KG1 (cell line): ENCODE measurements at regions not wholly inside any gene's neighbourhood (a gene's known extent, or its start where the extent isn't known, plus 50 kb on each side); places are given as distances from the start of the nearest gene placed in this dataset.
"Not testable (repeated sequence)": the region's sequence is repeated elsewhere in the genome, so short reads cannot be mapped to it uniquely, and the experiment has no call there.

ENCODE experiments used
- DNase-seq: peaks from one replicate; lab custom pipeline; 2025; lab: John Stamatoyannopoulos, UW

DNA sequence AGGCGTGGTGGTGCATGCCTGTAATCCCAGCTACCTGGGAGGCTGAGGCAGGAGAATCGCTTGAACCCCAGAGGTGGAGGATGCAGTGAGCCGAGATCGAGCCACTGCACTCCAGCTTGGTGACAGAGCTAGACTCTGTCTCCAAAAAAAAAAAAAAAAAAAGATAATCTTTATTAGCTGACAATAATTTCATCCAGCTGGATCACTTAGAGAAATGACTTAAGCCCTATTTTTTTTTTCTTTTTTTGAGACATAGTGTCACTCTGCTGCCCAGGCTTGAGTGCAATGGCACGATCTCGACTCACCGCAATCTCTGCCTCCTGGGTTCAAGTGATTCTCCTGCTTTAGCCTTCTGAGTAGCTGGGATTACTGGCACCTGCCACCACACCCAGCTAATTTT lies 51.6 kb upstream of the MAP4K4 start:
- not testable (repeated sequence) for DNase-seq

DNA sequence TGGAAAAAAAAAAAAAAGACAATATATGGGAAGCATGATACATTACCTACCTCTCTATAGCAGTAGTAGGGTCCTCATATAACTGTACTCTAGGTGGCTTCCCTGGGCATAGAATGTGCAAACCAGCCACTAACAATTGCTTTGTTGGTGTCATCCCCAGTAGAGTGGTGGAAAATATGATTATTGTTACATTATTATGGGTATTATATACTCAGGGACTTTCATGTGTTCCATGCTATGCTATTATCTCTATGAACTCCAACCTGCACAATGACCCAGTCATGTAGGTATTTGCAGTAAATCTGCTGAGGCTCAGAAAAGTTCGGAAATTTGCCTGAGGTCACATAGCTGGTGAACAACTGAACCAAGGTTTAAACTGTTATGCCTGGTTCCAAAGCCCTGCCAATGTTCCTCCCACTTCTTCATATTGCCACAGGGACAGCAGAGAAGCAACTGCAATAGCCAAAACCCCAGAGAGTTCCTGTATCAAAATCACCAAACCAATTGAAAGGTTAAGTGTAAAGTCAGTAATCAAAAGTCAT lies 52.6 kb upstream of the MAP4K4 start:
- no peak for DNase-seq

DNA sequence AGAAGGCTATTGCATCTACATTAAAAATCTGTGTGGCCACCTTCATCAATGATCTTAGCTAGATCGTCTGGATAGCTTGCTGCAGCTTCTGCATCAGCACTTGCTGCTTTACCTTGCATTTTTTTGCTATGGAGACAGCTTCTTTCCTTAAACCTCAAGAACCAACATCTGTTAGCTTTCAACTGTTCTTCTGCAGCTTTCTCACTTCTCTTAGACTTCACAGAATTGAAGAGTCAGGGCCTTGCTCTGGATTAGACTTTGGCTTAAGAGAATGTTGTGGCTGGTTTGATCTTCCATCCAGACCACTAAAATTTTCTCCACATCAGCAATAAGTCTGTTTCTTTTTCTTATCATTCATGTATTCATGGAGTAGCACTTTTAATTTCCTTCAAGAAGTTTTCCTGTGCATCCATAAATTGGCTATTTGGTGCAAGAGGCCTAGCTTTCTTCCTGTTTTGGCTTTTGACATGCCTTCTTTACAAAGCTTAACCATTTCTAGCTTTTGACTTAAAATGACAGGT lies 54.4 kb upstream of the MAP4K4 start:
- DNase-seq, result no peak

DNA sequence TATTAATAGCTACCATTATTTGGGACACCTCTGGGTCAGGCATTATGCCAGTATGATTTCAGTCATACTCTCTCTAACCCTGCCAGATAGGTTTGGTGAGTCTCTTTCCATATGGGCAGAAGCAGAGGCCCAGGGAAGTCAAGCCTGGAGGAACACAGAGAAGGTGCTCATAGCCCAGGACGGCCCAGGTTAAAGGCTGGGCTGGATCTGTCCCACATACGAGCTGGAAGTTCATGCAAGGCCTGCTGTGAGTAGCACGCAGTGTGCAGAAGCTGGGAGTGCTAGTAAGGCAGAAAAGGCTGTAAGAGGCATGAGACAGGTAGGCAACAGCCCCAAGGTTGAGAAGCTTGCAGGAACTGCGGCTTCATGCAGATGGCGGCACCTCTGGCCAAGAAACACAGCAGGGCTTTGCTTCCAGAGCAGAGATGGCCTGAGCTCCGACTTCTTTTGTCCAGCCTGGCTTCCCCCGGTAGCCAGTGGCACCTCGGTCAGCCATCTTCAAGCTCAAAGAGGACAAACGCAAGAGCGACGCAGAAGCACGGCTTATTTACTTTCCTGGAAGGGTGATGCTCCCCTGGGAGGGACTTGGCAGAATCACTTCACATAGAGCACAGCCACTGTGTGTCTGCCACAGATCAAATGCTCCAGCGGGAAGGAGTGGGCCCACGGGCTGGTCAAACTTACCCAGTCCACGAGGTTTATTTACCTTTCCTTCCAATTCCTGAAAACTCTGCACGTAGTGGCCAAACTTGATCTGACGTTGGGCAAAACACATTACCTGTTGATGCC lies 58.5 kb upstream of the MAP4K4 start:
- DNase-seq, result no peak

DNA sequence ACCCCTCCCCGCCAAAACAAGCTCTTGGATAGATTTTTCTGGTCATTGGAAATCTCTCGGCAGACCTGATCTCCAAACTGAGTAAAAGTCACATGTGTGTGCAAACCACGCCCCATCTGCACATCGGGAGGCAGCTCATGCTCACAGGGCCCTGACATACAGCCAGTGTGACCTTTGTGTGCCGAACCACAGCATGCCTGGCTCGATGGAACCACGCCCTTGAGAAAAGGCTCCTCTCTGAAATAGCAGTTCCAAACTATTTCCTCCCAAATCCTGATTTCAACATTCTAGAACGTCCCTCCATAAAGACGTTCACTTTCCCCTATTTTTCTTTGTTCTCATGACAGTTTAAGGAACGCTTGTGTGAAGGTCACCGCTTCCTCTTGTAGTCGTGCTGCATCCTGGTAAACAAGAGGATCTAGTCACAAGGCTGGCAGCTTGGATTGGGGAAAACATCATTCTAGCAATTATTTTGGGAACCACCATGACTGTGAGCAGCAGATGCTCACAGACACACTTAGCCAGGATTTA lies 59.3 kb upstream of the MAP4K4 start:
- DNase-seq, result no peak

DNA sequence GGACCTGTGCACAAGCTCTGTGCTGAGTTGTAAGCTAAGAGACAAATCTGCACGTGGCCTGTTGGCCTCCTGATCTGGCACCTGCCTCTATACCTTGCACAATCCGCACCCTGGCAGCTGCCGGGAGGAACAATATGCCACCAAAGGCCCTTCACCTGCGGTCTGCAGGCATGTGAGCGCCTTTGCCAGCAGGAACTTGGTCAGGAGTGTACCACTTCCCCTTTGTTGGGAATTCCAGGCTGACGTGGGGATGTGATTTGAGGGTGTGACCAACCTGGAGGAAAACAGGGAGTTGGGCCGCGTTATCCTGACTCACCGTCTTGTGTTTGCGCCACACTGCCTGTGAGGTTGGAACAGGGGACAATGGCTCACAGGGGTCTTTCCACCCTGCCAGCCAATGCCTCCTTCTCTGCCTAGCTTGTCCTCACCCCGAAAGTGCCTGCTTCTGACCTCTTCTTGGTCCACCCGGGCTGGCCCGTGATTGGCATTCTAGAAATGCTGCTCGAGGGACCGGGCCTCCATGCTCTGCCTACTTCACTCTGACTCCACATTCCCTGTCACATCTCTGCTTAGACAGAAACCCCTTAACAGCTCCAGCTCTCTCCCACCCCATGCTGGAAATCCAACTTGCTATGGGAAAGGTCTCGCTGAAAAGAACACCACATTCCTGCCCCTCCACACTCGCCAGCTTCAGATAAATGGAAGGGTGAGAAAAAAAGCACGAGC lies 67.1 kb upstream of the MAP4K4 start:
- no peak for DNase-seq

DNA sequence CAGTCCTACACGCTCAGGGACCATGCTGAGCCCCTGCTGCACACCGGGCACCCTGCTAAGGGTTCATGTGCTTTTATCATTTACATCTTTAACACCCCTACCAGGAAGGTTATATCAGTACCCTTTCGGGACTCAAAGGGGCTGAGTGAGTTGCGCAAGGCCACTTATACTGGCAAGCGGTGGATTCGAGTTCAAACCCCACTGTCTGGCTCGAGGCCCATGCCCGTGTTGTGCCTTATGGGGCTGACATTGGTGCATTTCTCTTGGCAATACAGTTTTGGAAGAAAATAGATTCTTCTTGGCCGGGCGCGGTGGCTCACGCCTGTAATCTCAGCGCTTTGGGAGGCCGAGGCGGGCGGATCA lies 69.5 kb upstream of the MAP4K4 start:
- DNase-seq, result no peak

DNA sequence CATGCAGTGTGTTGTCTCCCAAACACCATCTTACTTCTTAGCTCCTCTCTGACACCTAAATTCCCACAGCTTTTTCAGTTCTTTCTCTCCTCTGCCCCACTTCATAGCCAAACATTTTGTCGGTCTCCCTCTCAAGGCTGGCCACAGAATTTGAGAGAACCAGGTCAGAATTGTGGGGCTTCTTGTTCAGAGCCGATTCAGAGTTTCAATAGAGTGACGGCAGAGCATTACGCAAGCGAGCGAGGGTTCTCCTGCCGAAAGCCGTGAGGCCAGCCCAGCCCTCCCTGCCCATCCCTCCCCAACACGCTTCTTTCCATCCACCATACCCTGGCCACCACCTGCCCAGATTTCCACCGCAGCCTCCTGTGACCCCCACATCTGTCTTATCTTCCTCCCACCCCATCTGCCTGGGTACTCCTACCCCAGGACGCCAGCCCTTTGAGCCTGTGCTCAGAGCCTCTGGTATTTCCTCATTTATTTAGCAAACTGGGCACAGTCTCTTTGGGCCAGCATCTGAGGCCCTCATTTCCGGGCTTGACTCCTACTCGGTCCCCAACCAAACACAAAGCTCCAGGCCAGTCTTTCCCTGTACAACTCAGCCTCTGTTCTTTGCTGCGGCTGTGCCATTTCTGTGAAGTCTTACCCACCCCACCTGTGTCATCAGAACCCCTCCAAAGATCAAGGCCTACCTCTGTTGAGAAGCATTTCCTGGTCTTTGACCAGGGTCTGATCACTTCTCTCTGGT lies 70.0 kb upstream of the MAP4K4 start:
- no peak for DNase-seq

DNA sequence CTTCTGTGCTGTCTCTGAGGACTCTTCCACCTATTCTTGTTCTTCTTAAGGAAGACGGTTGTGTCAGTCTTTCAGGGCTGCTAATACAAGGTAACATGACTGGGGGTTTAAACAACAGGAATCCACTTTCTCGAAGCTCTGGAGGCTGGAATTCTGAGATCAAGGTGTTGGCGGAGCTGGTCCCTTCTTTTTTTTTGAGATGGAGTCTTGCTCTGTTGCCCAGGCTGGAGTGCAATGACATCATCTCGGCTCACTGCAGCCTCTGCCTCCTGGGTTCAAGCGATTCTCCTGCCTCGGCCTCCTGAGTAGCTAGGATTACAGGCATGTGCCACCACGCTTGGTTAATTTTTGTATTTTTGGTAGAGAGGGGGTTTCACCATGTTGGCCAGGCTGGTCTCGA lies 71.7 kb upstream of the MAP4K4 start:
- not testable (repeated sequence) for DNase-seq

DNA sequence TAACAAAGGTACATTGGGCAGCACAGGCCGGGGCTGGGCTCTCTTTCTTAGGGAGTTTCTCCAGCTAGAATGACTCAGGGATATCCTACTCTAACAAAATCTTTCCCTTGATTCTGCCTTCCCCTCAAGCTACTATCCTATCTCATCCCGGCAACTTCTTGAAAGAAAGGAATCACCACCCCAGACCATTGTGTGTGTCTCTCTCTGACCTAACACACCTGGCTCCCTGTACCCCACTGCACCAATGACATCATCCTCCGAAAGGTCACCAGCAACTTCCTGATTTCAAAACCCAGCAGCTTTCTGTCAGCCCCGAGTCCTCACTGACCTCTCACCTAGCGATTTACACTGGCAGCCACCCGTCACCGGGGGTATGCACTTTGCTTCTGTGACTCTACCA lies 72.1 kb upstream of the MAP4K4 start:
- no peak for DNase-seq

DNA sequence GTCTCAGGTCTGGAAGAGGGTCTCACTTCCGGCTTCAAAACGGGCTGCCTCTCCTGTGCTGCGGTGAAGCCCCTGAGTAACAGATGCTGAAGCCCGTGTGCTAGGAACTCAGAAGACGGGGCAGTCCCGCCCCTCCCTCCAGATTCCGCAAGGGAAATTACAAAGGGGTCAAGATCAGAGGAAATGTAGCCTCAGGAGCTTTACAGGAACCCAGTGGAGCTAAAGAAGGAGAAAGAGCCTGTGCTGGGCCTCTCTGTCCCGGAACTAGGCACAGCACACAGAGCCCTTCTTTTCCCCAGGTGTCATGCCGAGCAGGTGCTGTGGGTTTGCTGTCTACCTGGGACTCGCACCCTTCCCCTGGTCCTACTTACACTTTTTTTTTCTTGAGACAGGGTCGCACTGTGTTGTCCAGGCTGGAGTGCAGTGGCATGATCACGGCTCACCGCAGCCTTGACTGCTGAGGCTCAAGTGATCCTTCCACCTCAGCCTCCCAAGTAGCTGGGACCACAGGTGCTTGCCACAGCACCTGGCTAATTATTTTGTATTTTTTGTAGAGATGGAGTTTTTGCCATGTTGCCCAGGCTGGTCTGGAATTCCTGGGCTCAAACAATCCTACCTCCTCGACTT lies 72.7 kb upstream of the MAP4K4 start:
- no peak for DNase-seq

DNA sequence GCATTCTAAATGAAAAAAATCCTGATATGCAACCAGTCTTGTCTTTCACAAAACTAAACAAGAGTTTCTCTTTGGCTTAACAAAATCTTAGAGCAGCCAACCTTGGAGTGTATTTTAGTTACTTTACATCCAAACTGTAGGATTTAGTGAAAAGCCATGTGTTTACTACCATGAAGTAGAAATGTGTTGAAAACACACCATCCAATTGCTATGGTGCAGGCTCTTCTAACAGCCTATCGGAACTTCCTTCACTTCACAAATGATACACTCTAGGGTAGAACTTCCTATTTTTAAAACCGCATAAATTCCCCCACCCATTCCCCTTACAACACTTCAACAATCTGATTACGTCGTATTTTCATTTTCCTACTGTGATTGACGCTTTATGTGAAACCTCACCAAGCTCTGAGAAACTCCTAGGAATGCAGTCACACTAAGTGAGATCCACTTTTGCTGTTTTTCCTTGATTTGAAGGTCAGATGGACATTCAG lies 74.4 kb upstream of the MAP4K4 start:
- DNase-seq, result peak; percentile 12

DNA sequence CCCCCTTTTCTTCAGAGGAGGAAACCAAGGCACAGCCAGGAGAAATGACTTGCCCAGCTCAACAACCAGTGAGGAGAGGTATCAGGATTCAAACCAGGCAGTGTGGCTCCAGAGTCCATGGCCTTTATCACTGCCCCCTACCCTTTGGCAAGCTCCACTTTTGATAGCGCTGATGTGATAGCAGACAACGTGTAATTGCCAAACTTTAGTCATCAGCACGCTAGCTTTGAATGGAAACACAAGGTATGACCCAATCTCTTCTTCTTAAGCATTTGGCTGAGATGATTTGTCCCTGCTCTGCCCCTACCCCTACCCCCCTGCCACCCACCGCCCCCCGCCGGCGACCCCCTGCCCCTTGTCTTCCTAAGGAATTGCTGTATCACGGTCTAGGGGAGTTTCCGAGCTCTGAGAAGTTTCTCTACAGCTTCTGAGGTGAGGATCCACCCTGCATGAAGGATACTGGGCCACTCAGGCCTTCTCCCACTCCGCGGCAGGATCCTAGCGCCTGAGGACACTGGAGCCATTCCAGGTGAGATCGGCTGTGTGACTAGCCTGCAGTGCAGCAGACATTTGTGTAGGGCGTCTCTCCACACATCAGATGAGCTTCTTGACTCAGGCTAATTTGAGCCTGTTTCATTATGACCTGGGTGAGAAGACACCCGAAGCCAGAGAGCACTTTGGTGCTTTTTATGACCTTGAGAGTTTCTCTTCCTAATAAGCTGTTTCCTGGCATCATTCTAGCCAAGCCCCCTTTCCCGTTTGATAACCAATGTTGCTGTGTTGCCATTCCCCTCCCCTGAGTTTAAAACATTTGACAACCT lies 75.1 kb upstream of the MAP4K4 start:
- DNase-seq, result no peak

DNA sequence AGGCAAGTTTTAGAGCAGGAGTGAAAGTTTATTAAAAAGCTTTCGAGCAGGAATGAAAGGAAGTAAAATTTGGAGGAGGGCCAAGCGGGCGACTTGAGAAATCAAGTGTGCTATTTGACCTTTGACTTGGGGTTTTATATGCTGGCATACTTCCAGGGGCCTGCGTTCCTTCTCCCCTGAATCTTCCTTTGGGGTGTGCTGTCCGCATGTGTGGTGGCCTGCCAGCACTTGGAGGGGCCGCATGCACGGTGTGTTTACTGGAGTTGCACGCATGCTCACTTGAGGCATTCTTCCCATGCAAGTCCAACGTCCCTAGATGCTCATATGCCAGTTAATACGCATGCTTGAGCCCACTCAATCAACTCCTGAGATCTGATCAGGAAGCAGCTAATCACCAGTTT lies 78.3 kb upstream of the MAP4K4 start:
- DNase-seq, result no peak

DNA sequence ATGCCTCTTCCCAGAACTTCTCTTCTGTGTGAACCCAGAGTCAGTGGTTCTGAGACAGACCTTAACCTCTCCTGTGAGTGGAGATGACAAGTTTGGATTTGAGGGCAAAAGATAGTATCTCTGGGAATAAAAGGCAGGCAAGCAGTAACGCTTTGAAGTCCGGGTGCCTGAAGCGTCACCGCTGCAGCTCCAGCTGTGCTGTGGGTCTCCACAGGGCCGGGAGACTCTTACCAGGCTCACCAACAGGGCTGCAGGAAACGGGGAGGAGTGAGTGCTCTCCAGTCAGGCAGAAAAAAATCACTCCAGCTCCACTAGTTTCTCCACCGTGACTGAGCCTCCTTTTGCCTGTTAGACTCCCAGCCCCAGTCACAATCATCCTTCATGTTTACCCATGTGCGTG lies 79.7 kb upstream of the MAP4K4 start:
- DNase-seq, result no peak

DNA sequence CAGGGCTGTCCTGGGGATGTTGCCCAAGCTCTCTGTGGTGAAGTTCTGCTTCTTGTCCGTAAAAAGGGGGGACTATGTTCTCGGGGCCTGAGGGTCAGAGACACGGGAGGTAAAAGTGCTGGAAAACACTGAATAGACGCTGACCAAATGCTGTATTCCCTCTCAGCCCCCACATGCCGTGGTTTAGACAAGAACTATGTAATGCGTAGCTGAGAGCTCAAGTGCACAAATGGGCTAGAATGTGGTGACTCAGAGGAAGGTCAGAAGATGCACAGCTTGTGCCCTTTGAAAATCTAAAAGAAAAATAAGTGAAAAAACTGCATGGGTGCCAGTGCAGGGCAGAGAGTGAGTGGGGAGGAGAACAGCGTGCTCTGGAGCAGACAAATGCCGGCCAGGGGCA lies 80.3 kb upstream of the MAP4K4 start:
- no peak for DNase-seq

DNA sequence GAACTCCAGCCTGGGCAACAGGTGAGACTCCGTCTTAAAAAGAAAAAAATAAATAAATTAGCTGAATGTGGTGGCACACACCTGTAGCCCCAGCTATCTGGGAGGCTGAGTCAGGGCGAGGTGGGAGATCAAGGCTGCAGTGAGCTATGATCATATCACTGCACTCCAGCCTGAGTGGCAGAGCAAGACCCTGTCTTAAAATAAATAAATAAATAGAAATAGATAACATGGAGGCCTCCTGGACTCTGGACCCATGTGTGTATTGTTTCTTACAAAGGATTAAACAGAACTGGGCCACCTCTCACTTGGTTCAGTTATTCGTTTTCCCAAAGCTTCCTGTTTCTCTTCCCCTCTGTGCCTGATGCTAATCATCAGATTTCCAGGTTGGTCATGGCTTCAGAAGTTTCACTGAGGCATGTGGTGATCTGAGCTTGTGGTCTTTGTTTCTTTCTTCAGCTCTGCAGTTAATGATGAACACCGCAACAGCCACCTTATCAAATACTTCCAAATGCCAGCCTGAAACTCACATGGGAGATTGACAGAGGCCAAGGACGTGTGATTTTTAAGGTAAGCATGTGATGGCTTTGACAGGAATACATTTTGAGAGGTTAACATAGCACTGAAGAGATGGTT lies 83.3 kb upstream of the MAP4K4 start:
- no peak for DNase-seq

DNA sequence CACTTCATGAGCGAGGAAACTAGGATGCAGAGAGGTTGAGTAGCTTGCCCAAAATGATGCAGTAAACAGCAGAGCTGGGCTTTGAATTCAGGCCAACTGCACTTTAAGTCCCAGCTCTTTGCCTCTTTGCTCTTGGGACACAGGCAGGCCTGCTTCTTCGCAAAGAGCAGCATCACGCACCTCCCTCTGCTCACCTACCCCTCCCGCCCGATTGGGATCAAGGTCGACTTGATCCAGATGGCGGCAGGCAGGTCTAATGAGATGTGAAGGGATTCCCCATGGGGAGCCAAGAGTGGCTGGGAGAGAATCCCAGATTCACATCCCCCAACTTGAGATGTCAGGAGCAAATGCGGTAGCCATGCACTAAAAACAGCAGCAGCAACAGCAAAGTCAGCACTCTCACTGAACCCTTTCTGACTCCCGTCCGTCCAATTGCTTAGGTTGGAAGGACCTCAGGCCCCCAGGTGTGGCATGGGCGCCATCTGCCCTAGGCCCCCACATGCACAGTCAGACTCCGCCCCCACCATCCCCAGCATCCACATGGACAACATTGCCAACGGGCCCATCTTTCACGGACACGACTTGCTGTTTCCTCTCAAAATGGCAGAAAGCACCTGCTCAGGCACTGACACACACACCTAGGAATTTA lies 84.3 kb upstream of the MAP4K4 start:
- no peak for DNase-seq

DNA sequence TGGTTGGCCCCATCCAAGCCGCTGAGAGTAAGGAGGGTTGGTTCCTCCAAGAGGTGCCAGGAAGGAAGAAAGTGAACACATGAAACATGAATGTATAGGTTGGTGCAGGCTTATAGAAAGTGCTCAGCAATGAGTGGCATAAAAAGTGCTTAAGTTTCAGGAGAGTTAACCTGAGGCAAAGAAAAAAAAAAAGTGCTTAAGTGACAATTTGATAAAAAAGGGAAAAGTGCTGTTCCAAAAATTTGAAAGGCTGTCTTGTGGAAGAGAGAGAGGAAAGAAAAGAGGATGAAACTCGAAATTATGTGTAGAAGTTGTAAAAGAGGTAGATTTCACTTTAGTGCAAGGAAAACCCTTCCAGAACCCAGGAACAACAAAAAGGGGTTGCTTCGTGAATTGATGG lies 85.5 kb upstream of the MAP4K4 start:
- no peak for DNase-seq
